ENCODE measurements at regions not wholly inside any gene's neighbourhood (a gene's known extent, or its start where the extent isn't known, plus 50 kb on each side); places are given as distances from the start of the nearest gene placed in this dataset.

GRCh38 chr12:98341732-98342131, 173.7 kb upstream of the TMPO start:
- TF ChIP-seq GATA3 (IDR thresholded peaks at IDR 0.05; ENCODE audit: low read depth, low read length), result no peak
- no peak for TF ChIP-seq GATA2 (IDR thresholded peaks at IDR 0.05; ENCODE audit: low read depth, low read length)

GRCh38 chr12:98343002-98343567, 172.3 kb upstream of the TMPO start:
- TF ChIP-seq GATA2 (IDR thresholded peaks at IDR 0.05; ENCODE audit: low read depth, low read length) (no peak), GATA3 (IDR thresholded peaks at IDR 0.05; ENCODE audit: low read depth, low read length) (no peak)

- peak; percentile 56 for TF ChIP-seq GATA3 (IDR thresholded peaks at IDR 0.05; ENCODE audit: low read depth, low read length)
- TF ChIP-seq GATA2 (IDR thresholded peaks at IDR 0.05; ENCODE audit: low read depth, low read length), result peak; percentile 79
Observed at GRCh38 chr12:98344046-98344930, 171.1 kb upstream of the TMPO start.

GRCh38 chr12:98345308-98345876, 170.0 kb upstream of the TMPO start:
- TF ChIP-seq GATA2 (IDR thresholded peaks at IDR 0.05; ENCODE audit: low read depth, low read length), result no peak
- no peak for TF ChIP-seq GATA3 (IDR thresholded peaks at IDR 0.05; ENCODE audit: low read depth, low read length)

- TF ChIP-seq GATA2 (IDR thresholded peaks at IDR 0.05; ENCODE audit: low read depth, low read length), result no peak
- TF ChIP-seq GATA3 (IDR thresholded peaks at IDR 0.05; ENCODE audit: low read depth, low read length), result no peak
Observed at GRCh38 chr12:98351089-98351488, 164.3 kb upstream of the TMPO start.

GRCh38 chr12:98351784-98352183, 163.6 kb upstream of the TMPO start:
- TF ChIP-seq GATA3 (IDR thresholded peaks at IDR 0.05; ENCODE audit: low read depth, low read length) (no peak), GATA2 (IDR thresholded peaks at IDR 0.05; ENCODE audit: low read depth, low read length) (no peak)

- TF ChIP-seq GATA2 (IDR thresholded peaks at IDR 0.05; ENCODE audit: low read depth, low read length) (no peak), GATA3 (IDR thresholded peaks at IDR 0.05; ENCODE audit: low read depth, low read length) (no peak)
Observed at GRCh38 chr12:98352218-98352811, 163.1 kb upstream of the TMPO start.

GRCh38 chr12:98352835-98353234, 162.6 kb upstream of the TMPO start:
- TF ChIP-seq GATA2 (IDR thresholded peaks at IDR 0.05; ENCODE audit: low read depth, low read length), result no peak
- no peak for TF ChIP-seq GATA3 (IDR thresholded peaks at IDR 0.05; ENCODE audit: low read depth, low read length)

GRCh38 chr12:98354520-98355035, 160.8 kb upstream of the TMPO start:
- no peak for TF ChIP-seq GATA2 (IDR thresholded peaks at IDR 0.05; ENCODE audit: low read depth, low read length)
- TF ChIP-seq GATA3 (IDR thresholded peaks at IDR 0.05; ENCODE audit: low read depth, low read length), result no peak

GRCh38 chr12:98355322-98355721, 160.1 kb upstream of the TMPO start:
- TF ChIP-seq GATA3 (IDR thresholded peaks at IDR 0.05; ENCODE audit: low read depth, low read length) (no peak), GATA2 (IDR thresholded peaks at IDR 0.05; ENCODE audit: low read depth, low read length) (no peak)

- TF ChIP-seq GATA2 (IDR thresholded peaks at IDR 0.05; ENCODE audit: low read depth, low read length), result no peak
- TF ChIP-seq GATA3 (IDR thresholded peaks at IDR 0.05; ENCODE audit: low read depth, low read length), result no peak
Observed at GRCh38 chr12:98355933-98356332, 159.5 kb upstream of the TMPO start.

- TF ChIP-seq GATA2 (IDR thresholded peaks at IDR 0.05; ENCODE audit: low read depth, low read length) (no peak), GATA3 (IDR thresholded peaks at IDR 0.05; ENCODE audit: low read depth, low read length) (no peak)
Observed at GRCh38 chr12:98358144-98358543, 157.2 kb upstream of the TMPO start.

GRCh38 chr12:98359856-98360255, 155.5 kb upstream of the TMPO start:
- TF ChIP-seq GATA2 (IDR thresholded peaks at IDR 0.05; ENCODE audit: low read depth, low read length), result no peak
- no peak for TF ChIP-seq GATA3 (IDR thresholded peaks at IDR 0.05; ENCODE audit: low read depth, low read length)

- TF ChIP-seq GATA2 (IDR thresholded peaks at IDR 0.05; ENCODE audit: low read depth, low read length), result no peak
Observed at GRCh38 chr12:98360401-98360800, 155.0 kb upstream of the TMPO start.

Measured in SH-SY5Y (cell line).